Endometrium (tissue), 2 donors: ENCODE measurements at regions not wholly inside any gene's neighbourhood (a gene's known extent, or its start where the extent isn't known, plus 50 kb on each side); places are given as distances from the start of the nearest gene placed in this dataset.
A peak's percentile ranks its signal among the peaks of the same experiment; 100 is the strongest.
"Not testable (repeated sequence)": the region's sequence is repeated elsewhere in the genome, so short reads cannot be mapped to it uniquely, and the experiment has no call there.

Experiments used
- FAIRE-seq: peaks from 2 replicates; lab custom pipeline; 2012; peaks lifted over from hg19 to GRCh38; lab: Jason Lieb, UNC
- donor health status: control.
- donor health status: control.

GRCh38 chr5:98309785-98310598, 463.5 kb upstream of the RGMB start:
- no peak for FAIRE-seq

GRCh38 chr5:98314292-98314691, 459.2 kb upstream of the RGMB start:
- no peak for FAIRE-seq

GRCh38 chr5:98318386-98318785, 455.1 kb upstream of the RGMB start:
- no peak for FAIRE-seq

GRCh38 chr5:98319299-98320011, 454.0 kb upstream of the RGMB start:
- no peak for FAIRE-seq

GRCh38 chr5:98320343-98320742, 453.1 kb upstream of the RGMB start:
- FAIRE-seq: no peak

- peak; percentile 92 for FAIRE-seq
Measured at GRCh38 chr5:98321361-98321760, 452.1 kb upstream of the RGMB start.

GRCh38 chr5:98325187-98325586, 448.3 kb upstream of the RGMB start:
- FAIRE-seq: not testable (repeated sequence)

GRCh38 chr5:98328015-98328414, 445.4 kb upstream of the RGMB start:
- FAIRE-seq: no peak

GRCh38 chr5:98330871-98331270, 442.6 kb upstream of the RGMB start:
- no peak for FAIRE-seq

GRCh38 chr5:98333921-98334320, 439.5 kb upstream of the RGMB start:
- FAIRE-seq: no peak

- FAIRE-seq: no peak
Measured at GRCh38 chr5:98334946-98335345, 438.5 kb upstream of the RGMB start.

GRCh38 chr5:98339141-98339848, 434.2 kb upstream of the RGMB start:
- FAIRE-seq: no peak

GRCh38 chr5:98341038-98342032, 432.1 kb upstream of the RGMB start:
- FAIRE-seq: peak; percentile 84

- FAIRE-seq: not testable (repeated sequence)
Measured at GRCh38 chr5:98342958-98343660, 430.4 kb upstream of the RGMB start.

- no peak for FAIRE-seq
Measured at GRCh38 chr5:98349251-98349989, 424.0 kb upstream of the RGMB start.

- FAIRE-seq: no peak
Measured at GRCh38 chr5:98349990-98350365, 423.5 kb upstream of the RGMB start.

- no peak for FAIRE-seq
Measured at GRCh38 chr5:98354922-98355321, 418.5 kb upstream of the RGMB start.

- FAIRE-seq: no peak
Measured at GRCh38 chr5:98360548-98360947, 412.9 kb upstream of the RGMB start.

- no peak for FAIRE-seq
Measured at GRCh38 chr5:98363157-98363556, 410.3 kb upstream of the RGMB start.

- no peak for FAIRE-seq
Measured at GRCh38 chr5:98364549-98364948, 408.9 kb upstream of the RGMB start.
